HCT116 (cell line): ENCODE measurements at regions not wholly inside any gene's neighbourhood (a gene's known extent, or its start where the extent isn't known, plus 50 kb on each side); places are given as distances from the start of the nearest gene placed in this dataset.
A peak's percentile ranks its signal among the peaks of the same experiment; 100 is the strongest.

Experiments
- ATAC-seq: fragments of 200-7000 bp; cut with Tn5 transposase; 2 replicates; pipeline ENCODE4 v1.9.1; 2020; ENCODE audit warnings: mild to moderate bottlenecking, moderate library complexity
- BruUV-seq: library from RNA; stranded (reverse); fragments of 400-500 nt; replicated peaks from 2 replicates; lab custom pipeline; 2021; lab: Mats Ljungman, UMichigan
- CTCF ChIA-PET: fragments of 300-600 bp; sonication (Branson Sonifier 250); formaldehyde crosslinking; loops from one replicate; lab custom pipeline; 2021; ENCODE audit warnings: antibody characterized with exemption; lab: Charles Lee
- POLR2A ChIA-PET: fragments of 300-600, 350-600 bp; sonication (Branson Sonifier 250); formaldehyde crosslinking; loops from one replicate; lab custom pipeline; 2021; ENCODE audit warnings: antibody characterized with exemption; lab: Charles Lee
- RAD21 ChIA-PET, 2 experiments: fragments of 300-600 bp; sonication (Branson Sonifier 250); formaldehyde crosslinking; loops; one replicate each; lab custom pipeline; 2023; ENCODE audit warnings: low total read pairs in 2 of 2; ENCODE audit not compliant: uncharacterized antibody in 2 of 2, unreplicated experiment in 2 of 2, low non-redundant PET in 1 of 2; lab: Charles Lee
- DNase-seq: peaks from one replicate; pipeline ENCODE4 v3.0.0-alpha.2; 2010; ENCODE audit warnings: low read depth, low spot score
- H2AFZ ChIP-seq: fragments of 200-600 bp; shearing (Covaris generic), sonication (generic); 2 replicates; pipeline ENCODE4 v1.6.1; 2017; ENCODE audit warnings: low read depth, mixed run types, mixed read lengths, antibody characterized with exemption, low read length; ENCODE audit not compliant: poor library complexity, severe bottlenecking
- H3K27ac ChIP-seq: 2 replicates; pipeline ENCODE4 v1.5.1; 2012; ENCODE audit warnings: low read depth, low read length
- H3K27me3 ChIP-seq: fragments of 200-600 bp; sonication (generic); 2 replicates; pipeline ENCODE4 v1.6.1; 2016; ENCODE audit warnings: mixed run types, low read length, mixed read lengths; ENCODE audit not compliant: insufficient read depth
- H3K36me3 ChIP-seq, 2 experiments: fragments of 200-500 bp in 1 of 2; fragments of 200-600 bp in 1 of 2; sonication (Bioruptor generic) in 1 of 2; sonication (generic) in 1 of 2; 2 replicates each; pipeline versions ENCODE4 v1.5.1 to v1.6.1; 2014 to 2016; ENCODE audit warnings: low read length in 2 of 2, inconsistent platforms in 1 of 2, mixed read lengths in 1 of 2, mixed run types in 1 of 2; ENCODE audit not compliant: insufficient read depth in 2 of 2, control insufficient read depth in 1 of 2
- H3K4me1 ChIP-seq, 2 experiments: fragments of 200-600 bp in 1 of 2; sonication (generic) in 1 of 2; 2 replicates each; pipeline versions ENCODE4 v1.5.1 to v1.6.1; 2012 to 2017; ENCODE audit warnings: low read length in 2 of 2, inconsistent platforms in 1 of 2, mild to moderate bottlenecking in 1 of 2, mixed read lengths in 1 of 2, mixed run types in 1 of 2, moderate library complexity in 1 of 2; ENCODE audit not compliant: insufficient read depth in 2 of 2, control insufficient read depth in 1 of 2
- H3K4me2 ChIP-seq: fragments of 200-600 bp; sonication (generic); 2 replicates; pipeline ENCODE4 v1.6.1; 2017; ENCODE audit warnings: mixed run types, low read length, mixed read lengths
- H3K4me3 ChIP-seq, 2 experiments: fragments of 200-600 bp in 1 of 2; sonication (generic) in 1 of 2; replicated peaks in 1 of 2; 2 replicates each; pipeline ENCODE4 v1.5.1; 2011 to 2016; ENCODE audit warnings: low read length in 2 of 2, control low read depth in 1 of 2, low read depth in 1 of 2, mild to moderate bottlenecking in 1 of 2, mixed read lengths in 1 of 2, mixed run types in 1 of 2
- H3K79me2 ChIP-seq: fragments of 200-600 bp; sonication (generic); 2 replicates; pipeline ENCODE4 v1.6.1; 2017; ENCODE audit warnings: mild to moderate bottlenecking, mixed run types, low read length, moderate library complexity, mixed read lengths; ENCODE audit not compliant: insufficient read depth
- H3K9ac ChIP-seq: fragments of 200-600 bp; sonication (generic); 2 replicates; pipeline ENCODE4 v1.6.1; 2016; ENCODE audit warnings: low read length, mixed read lengths
- H3K9me2 ChIP-seq: fragments of 200-600 bp; sonication (generic), shearing (Covaris generic); 2 replicates; pipeline ENCODE4 v1.6.1; 2017; ENCODE audit warnings: mixed run types, mild to moderate bottlenecking, moderate library complexity; ENCODE audit not compliant: insufficient read depth
- H3K9me3 ChIP-seq, 2 experiments: fragments of 200-500 bp in 1 of 2; fragments of 200-600 bp in 1 of 2; sonication (Bioruptor generic) in 1 of 2; sonication (generic) in 1 of 2; 2 replicates each; pipeline ENCODE4 v1.6.1; 2014 to 2017; ENCODE audit warnings: low read length in 2 of 2, mixed read lengths in 2 of 2, inconsistent platforms in 1 of 2, low read depth in 1 of 2, mild to moderate bottlenecking in 1 of 2, mixed run types in 1 of 2, moderate library complexity in 1 of 2; ENCODE audit not compliant: control insufficient read depth in 1 of 2, insufficient read depth in 1 of 2
- H4K20me1 ChIP-seq: fragments of 200-600 bp; sonication (generic), shearing (Covaris generic); 2 replicates; pipeline ENCODE4 v1.6.1; 2017; ENCODE audit warnings: mixed run types, mild to moderate bottlenecking, moderate library complexity; ENCODE audit not compliant: insufficient read depth
- CEBPB ChIP-seq: IDR thresholded peaks from 2 replicates; pipeline ENCODE4 v1.6.1; 2012; ENCODE audit warnings: low read depth
- CTCF ChIP-seq, 3 experiments: fragments of 200-600 bp in 1 of 3; sonication (generic) in 1 of 3; IDR thresholded peaks in 2 of 3; conservative IDR thresholded peaks in 1 of 3; 2 replicates each; pipeline ENCODE4 v1.5.1; 2012 to 2017; ENCODE audit warnings: low read depth in 2 of 3, low read length in 2 of 3, antibody characterized with exemption in 1 of 3, borderline replicate concordance in 1 of 3, control low read depth in 1 of 3, mild to moderate bottlenecking in 1 of 3, mixed read lengths in 1 of 3, mixed run types in 1 of 3, moderate library complexity in 1 of 3; ENCODE audit not compliant: insufficient read depth in 1 of 3
- EZH2 ChIP-seq: fragments of 200-600 bp; sonication (generic); IDR thresholded peaks from 2 replicates; pipeline ENCODE4 v1.6.1; 2017; ENCODE audit warnings: antibody characterized with exemption, mixed run types
- FOSL1 ChIP-seq: IDR thresholded peaks from 2 replicates; pipeline ENCODE4 v1.6.1; 2012; ENCODE audit warnings: low read depth
- JUND ChIP-seq: IDR thresholded peaks from 2 replicates; pipeline ENCODE4 v1.6.1; 2012
- MAX ChIP-seq: IDR thresholded peaks from 2 replicates; pipeline ENCODE4 v1.6.1; 2012
- RAD21 ChIP-seq: IDR thresholded peaks from 2 replicates; pipeline ENCODE4 v1.6.1; 2012; ENCODE audit warnings: low read depth, mild to moderate bottlenecking
- SP1 ChIP-seq: IDR thresholded peaks from 2 replicates; pipeline ENCODE4 v1.6.1; 2012; ENCODE audit warnings: low read depth
- TCF7L2 ChIP-seq: IDR thresholded peaks from 2 replicates; pipeline ENCODE4 v1.7.0; 2011; ENCODE audit warnings: borderline replicate concordance, inconsistent platforms; ENCODE audit not compliant: insufficient read depth, insufficient read length; ENCODE audit errors: extremely low read depth
- YY1 ChIP-seq: IDR thresholded peaks from 2 replicates; pipeline ENCODE4 v1.6.1; 2011; ENCODE audit warnings: low read length, low read depth, moderate library complexity, mild to moderate bottlenecking; ENCODE audit not compliant: insufficient replicate concordance; ENCODE audit errors: extremely low read depth
- ZFX ChIP-seq: fragments of 450-650 bp; IDR thresholded peaks from 2 replicates; pipeline ENCODE4 v1.6.1; 2017
- ZNF274 ChIP-seq: fragments of 200-500 bp; sonication (Bioruptor generic); IDR thresholded peaks from 2 replicates; pipeline ENCODE4 v1.6.1; 2014; ENCODE audit warnings: mild to moderate bottlenecking, low read depth, low read length, inconsistent platforms
- intact Hi-C: fragments of 100-400 bp; cut with micrococcal nuclease; formaldehyde crosslinking; loops from 2 replicates; pipeline ENCODE4 v1.10.0; 2022

GRCh38 chr17:72362376-72363088 is 241.7 kb downstream of the SOX9 start:
- ATAC-seq: peak; percentile 42; the same call in 1 of the 2 replicates
- no peak overlapping the region for H3K27ac ChIP-seq

GRCh38 chr17:72363089-72363610 is 242.3 kb downstream of the SOX9 start:
- Histone ChIP-seq H3K4me2 (peak overlapping the region; percentile 30), H3K36me3 (no peaks in the 10 kb centered on the region), H3K79me2 (no peaks in the 10 kb centered on the region), H2AFZ (no peak overlapping the region), H3K27ac (no peak overlapping the region), H3K4me1 (peaks cover 8 to 51% of the 10 kb centered on the region in 2 experiments), H3K9ac (no peak overlapping the region), H3K4me3 (no peak overlapping the region), H3K9me2 (no peaks in the 10 kb centered on the region), H4K20me1 (no peaks in the 10 kb centered on the region), H3K27me3 (no peaks in the 10 kb centered on the region), H3K9me3 (no peaks in the 10 kb centered on the region)
- BruUV-seq: no TSS peak
- TF ChIP-seq EZH2: no peak
- no peak for TF ChIP-seq ZNF274
- no peak for TF ChIP-seq CTCF (IDR thresholded peaks at IDR 0.05 in 2 of 3, conservative IDR thresholded peaks at IDR 0.05 in 1 of 3; ENCODE audit: borderline replicate concordance in 1 of 3, insufficient read depth in 1 of 3, low read depth in 2 of 3, low read length in 2 of 3)
- TF ChIP-seq YY1: no peak
- TF ChIP-seq TCF7L2: no peak
- TF ChIP-seq RAD21: no peak
- TF ChIP-seq MAX: no peak
- TF ChIP-seq ZFX: no peak
- TF ChIP-seq CEBPB: no peak
- no peak for TF ChIP-seq JUND
- ChIA-PET RAD21 (no interaction called here), CTCF (no interaction called here), POLR2A (no interaction called here)
- DNase-seq: no peak
- intact Hi-C loops: no loop called here
- no peak for ATAC-seq

More at GRCh38 chr17:72362376-72363088, 241.7 kb downstream of the SOX9 start:
- H3K9me3 ChIP-seq: no peaks in the 10 kb centered on the region
- CTCF ChIA-PET: interaction anchor here (1.2 kb wide), 1 partner anchor 68 kb away, joined by 3 read pairs; no protein-coding TSS in a partner anchor
- H3K4me1 ChIP-seq: peaks cover 8 to 55% of the 10 kb centered on the region in 2 experiments
- intact Hi-C loops: no loop called here
- BruUV-seq: no TSS peak
- H3K27me3 ChIP-seq: no peaks in the 10 kb centered on the region
- DNase-seq: no peak
- no peak overlapping the region for H3K4me3 ChIP-seq
- no peak overlapping the region for H3K9ac ChIP-seq
- no peaks in the 10 kb centered on the region for H3K36me3 ChIP-seq
- H3K4me2 ChIP-seq: peak overlapping the region; percentile 30
- RAD21 ChIA-PET: no interaction called here
- H3K79me2 ChIP-seq: no peaks in the 10 kb centered on the region
- POLR2A ChIA-PET: interaction anchor here (0.7 kb wide), 1 partner anchor 241 kb away, joined by 3 read pairs; the partner anchor contains the start of gene SOX9
- H3K9me2 ChIP-seq: no peaks in the 10 kb centered on the region
- no peaks in the 10 kb centered on the region for H4K20me1 ChIP-seq
- no peak overlapping the region for H2AFZ ChIP-seq
- TF ChIP-seq SP1 (0 out of 2 replicates have a peak, but pooled peaks have one; percentile 19), TCF7L2 (no peak), FOSL1 (peak; percentile 49)
